NCI-H2081 treated with DMSO at 0.1 percent for 48 hours (cell line): ENCODE measurements at regions not wholly inside any gene's neighbourhood (a gene's known extent, or its start where the extent isn't known, plus 50 kb on each side); places are given as distances from the start of the nearest gene placed in this dataset.
"Not testable (repeated sequence)": the region's sequence is repeated elsewhere in the genome, so short reads cannot be mapped to it uniquely, and the experiment has no call there.

Experiments
- DNase-seq: peaks from one replicate; lab custom pipeline; 2025; lab: John Stamatoyannopoulos, UW

DNA sequence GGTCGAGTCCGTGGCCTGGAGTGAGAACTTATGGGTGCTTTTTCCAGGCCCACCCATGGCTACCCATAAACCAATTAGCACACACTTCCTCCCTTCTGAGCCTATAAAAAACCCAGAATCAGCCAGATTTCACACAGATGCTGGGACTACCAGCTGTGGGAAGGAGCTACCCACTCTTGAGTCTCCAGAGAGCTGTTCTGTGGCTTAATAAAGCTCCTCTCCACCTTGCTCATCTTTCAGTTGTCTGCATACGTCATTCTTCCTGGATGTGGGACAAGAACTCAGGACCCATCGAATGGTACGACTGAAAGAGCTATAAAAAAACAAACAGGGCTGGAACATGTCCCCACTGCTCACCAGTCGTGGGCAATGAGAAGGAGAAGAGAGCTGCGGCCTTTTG, 555.4 kb upstream of the CCDC54 start:
- DNase-seq, result no peak

DNA sequence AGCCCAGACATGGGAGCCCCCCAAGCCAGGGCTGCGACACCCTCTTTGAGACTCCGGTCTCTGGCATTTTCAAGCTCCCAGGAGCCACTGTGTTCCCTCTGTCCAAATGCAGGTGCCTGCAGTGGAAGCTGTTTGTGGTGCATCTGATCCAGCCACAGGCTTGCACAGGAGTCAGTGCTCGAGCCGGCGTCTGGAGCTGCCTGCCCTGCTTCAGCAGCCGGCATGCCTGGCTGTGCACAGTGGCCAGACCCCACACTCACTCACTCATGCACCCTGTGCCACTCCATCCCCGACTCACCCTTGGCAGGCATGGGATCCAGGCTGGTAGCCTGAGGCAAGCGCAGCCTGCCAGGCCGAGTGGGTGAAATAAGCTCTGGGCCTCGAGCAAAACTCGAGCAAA, 555.0 kb upstream of the CCDC54 start:
- no peak for DNase-seq

DNA sequence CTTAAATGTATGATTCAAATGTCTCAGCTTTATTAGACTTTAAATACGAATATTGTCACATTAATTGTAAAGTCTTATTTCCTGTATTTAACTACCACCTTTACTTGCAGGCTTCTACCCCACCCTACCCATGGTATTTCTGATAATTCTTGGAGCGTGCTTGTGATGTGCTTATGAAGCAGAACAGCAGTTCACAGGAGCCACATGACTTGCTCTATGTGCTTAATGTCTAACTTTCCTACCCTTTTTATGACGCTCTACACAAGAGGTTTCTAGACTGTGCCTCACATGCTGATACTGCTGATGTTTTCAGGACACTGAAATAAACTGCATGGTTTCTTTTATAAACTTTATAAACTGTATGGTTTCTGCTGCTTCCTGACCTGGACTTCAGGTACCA, 553.5 kb upstream of the CCDC54 start:
- DNase-seq, result no peak

DNA sequence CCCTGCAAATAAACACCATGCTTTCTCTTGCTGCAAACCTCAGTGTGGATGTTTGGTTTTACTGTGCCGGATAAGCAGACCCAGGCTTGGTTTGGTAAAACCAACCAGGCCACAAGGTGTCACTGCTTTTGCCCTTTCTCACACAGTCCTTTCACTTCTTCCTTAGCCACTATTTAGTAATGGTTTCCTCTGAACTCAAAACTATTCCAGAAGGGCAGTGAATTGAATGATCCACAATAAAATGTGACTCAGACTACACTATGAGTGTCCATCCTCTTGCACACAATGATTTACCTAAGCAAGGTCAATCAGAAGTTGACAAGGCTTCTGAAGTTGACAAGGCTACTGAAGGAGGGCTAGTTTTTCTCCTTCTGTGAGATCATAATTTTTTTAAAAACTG, 552.4 kb upstream of the CCDC54 start:
- no peak for DNase-seq

DNA sequence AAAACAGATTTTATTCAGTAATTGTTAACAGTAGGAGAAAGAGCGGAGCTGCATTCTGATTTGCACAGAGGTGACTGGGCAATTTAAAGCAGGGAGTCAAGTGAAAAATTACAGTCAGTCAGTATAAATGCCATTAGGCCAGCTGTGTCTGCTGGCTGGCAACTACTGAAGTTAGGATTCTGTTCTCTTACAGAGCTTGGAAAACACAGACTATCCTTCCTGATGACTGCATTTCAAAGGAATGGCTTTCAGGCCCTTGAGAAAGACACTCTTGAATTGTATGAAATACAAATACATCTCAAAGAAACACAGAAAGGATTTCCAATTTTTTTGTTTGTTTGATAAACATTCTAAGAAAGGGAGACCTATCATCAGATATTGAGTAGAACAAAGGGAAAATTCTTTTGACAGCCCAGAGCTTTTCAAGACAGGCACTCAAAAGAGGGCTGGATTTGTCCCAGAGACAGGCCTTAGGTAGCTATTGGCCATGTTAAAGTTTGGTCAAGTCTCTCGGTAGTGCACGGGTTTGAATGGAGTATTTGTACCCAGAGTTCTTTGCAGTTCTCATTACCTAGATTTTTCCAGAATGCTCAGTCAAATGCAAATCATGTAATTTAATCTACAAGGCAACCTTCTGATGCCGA, 551.2 kb upstream of the CCDC54 start:
- DNase-seq, result no peak

DNA sequence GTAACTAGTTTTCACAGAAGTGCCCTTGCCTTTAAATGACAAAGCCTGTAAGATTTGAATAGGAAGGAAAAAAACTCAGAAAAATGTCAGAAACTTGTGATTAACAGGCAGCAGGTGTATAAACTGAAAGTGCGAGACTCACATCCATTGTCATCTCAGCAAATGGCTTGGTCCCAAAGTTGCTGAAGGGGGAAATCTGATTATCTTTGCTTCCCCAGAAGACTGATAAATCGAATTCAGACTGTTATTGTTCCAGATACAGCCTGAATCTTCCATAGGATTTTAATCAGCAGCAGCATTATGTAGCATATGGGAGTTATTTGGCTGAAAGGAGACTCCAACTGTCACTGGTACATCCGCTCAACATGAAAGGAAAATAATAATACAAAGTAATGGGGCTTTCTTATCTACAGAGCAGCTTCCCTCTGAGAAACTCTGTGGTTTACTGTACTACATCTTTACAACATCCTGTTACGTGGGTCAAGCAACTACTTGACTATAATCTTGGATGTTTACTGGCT, 550.4 kb upstream of the CCDC54 start:
- no peak for DNase-seq

DNA sequence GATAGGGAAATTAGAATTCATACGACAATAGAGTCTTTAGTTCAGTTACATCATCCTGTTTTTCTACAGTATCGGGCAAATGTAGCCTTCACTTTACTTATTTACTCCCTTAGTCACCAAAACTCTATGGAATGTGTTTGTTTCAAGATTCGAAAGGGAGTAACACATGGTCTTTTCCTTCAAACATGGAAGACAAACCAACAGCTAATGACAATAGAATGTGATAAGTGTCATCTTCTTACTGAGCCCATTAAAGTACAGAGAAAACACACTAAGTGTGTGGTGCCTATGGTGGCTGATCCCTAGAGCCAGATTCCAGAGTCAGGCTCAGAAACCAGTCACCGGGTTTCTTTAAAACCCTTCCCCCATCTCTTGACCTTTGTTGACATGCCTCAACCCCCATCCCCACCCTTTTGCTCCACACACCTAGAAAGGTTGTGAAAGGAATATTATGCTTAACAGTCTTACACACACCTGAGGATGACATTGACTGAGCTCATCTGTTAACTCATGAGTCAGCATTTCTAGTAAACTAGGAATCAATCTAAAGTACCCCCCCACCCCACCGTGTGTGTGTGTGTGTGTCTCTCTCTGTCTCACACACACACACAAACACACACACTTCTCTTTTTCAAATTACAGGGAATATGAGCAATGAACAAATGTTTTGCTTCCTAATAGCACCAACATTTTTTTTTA, 549.6 kb upstream of the CCDC54 start:
- DNase-seq, result no peak

DNA sequence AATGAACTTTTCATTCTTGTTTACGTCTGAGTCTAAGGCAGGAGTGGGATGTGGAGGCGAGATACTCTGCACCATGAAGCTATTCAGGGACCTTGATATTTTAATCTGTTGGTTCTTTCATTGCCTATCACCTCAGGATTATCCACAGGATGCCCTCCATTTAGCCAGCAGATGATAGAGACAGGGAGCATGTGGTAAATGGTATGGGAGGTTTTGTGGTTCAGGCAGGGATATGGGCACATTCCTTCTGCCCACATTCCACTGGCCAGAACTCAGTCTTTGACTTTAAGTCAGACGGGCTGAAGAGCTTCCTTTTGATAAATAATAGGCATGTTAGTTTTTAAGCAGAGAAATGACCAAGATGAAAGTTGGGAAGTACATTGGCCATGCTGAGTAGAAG, 548.0 kb upstream of the CCDC54 start:
- DNase-seq, result no peak

DNA sequence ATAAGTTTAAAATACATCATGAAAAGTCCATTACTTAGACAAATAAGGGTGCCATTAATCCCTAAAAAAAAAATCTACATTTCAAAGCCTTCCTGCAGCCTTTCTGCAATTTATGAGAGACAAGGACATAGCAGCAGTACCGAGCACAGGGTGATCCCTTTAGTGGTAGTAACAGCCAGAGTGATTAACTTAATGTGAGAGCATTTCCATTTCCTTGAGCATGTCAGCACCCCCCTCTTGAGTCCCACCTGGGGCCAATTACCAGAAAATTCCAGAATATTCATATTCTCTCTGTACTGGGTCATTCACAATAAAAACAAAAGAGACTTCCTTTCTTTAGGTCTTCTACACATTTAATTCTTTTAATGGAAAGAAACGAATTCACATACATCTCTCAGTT, 546.9 kb upstream of the CCDC54 start:
- DNase-seq, result no peak

DNA sequence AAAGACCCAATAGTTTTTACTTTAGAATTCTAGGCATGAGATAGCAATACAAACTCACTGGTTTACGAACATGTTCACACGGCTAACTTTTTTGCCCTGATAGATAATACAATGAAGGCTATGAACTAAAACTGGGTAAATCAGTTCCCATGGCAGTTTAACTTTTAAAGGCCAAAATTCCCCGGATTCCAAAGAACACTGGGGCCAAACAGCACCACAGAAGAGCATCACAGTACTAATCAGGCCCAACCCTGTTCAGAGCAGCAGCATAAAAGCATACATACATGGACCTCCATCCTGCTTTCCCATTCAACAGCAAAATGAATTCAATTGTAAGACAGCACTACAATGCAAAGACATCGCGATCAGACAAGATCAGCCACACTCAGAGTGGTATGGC, 540.3 kb upstream of the CCDC54 start:
- DNase-seq, result no peak

DNA sequence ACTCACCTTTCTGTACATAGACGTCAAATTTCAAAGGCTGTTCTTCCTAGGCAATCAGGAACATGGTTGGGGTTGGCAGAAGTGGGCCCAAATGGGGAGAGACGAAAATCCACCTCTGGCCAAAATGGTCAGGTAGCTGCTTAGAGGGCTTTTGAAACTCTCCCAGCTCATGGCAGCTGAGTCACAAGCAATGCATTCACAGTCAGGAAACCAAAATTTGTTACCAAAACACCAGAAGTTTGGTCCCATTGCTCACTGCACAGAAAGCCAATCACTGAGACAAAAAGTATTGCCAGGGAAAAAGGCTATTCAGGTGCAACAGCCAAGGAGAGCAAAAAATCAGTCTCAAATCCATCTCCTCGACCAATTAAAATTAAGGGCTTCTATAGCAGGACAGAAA, 539.6 kb upstream of the CCDC54 start:
- DNase-seq, result no peak

DNA sequence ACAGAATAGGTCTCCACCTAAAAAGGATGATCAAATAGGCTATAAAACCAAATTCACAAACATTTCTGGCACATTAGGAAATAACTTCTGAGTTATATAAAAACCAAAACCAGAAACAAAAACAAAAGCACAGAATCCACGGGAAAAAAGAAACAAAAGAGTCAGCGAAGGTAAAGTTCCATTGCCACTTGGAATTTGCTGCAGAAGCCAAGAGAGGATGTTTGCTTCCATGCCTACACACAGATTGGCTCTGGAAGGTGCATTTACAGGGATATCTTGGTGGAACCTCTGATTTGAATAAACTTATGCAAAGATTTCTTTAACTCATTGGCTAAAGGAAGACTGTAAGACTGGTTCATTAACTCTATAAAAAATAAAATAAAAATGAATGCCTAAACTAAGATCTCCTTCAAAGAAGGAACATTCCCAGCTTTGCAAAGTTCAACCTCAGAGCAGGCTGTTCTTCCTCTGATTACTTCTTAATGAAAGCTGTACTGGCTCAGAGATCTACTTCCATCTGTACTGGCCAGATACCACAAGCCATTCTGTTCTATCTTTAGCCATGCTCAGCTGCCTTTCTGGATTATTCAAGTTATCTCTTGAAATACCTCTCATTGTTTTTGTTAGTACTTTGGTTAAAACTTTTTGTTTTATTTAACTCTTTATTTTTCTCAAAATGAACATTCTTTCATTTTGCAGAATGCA, 537.5 kb upstream of the CCDC54 start:
- no peak for DNase-seq

DNA sequence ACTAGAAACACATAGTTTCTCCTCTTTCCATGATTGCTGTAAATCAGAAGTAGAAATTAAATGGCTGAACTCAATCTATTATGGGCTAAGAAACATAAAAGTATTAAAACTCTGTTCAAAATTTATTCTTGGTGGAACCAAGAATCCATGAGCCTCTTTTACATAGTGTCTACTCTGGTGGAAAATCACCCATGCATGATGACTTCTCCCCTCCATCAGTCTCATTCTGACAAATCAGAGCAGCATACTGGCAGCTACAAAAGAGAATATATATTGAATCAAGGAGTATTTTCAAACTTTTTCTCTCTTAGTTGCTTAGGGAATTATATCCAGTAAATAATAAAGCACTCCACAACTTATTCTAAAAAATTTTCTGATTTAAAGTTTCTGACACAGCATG, 536.9 kb upstream of the CCDC54 start:
- DNase-seq, result no peak

DNA sequence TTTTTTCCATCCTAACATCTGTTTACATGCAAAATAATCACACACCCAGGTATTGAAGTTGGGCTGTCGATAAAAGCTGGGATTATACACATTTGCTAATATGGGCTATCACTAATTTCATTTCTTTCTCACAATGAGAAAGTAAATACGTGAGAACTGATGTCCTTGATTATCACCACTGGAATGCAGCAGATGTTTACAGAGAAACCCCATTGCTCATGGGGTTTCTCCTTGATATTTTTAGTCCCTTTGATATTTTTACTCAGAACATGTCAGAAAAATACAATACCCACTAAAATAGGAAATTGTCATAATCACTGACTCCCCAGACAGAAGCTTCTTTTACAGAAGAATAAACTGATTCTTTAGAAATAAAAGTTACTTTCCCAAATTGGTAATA, 535.1 kb upstream of the CCDC54 start:
- no peak for DNase-seq

DNA sequence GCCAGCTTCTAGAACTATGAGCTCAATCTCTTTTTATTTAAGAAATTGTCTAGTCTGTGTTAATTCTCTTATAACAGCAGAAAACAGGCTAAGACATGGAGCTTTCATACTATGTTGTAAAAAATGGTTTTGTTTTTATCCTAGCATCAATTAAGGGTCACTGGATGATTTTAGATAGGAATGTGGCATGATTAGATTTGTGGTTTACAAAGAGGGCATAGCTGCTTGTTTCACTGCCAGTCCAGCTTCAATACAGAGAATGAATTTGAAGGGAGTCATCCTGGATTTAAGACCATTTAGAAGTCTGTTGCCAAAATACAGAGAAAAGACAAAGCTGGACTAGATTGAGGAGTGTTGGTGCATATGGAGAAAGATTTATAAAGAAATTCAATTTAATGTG, 532.6 kb upstream of the CCDC54 start:
- DNase-seq, result no peak

DNA sequence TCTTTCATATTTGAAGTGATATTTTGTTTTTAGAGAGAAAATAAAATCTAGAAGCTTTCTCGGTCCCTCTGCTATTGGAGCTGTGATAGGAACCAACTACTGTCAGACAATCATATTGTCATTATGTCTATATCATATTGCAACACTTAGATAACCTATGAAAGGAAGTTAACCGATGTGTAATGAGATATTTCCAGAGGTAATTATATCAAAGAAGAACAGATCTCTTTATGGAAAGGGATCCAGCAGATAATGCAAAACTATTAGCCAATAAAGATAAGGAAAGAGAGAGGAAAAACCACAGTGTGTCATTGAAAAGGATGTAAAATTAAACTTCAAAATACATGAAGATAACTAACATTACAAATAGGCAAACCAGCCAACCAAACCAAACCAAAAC, 529.1 kb upstream of the CCDC54 start:
- DNase-seq, result no peak

DNA sequence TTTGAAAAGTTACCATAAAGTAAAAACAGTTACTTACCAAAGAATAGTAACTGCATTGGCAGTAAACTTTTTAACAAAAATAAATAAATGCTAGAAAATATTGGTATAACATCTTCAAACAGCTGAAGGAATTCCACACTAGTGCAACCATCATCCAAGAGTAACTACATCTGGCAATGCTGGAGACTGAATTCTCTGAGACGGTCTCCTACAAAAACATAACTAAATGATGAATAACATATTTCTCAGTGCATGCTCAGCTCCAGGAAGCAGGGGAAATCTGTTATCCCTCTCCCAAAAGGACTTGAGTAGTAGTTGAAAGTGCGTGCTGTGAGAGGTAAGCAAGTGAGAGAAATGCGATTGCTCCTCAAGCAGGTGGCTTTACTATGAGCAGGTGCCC, 526.8 kb upstream of the CCDC54 start:
- no peak for DNase-seq

DNA sequence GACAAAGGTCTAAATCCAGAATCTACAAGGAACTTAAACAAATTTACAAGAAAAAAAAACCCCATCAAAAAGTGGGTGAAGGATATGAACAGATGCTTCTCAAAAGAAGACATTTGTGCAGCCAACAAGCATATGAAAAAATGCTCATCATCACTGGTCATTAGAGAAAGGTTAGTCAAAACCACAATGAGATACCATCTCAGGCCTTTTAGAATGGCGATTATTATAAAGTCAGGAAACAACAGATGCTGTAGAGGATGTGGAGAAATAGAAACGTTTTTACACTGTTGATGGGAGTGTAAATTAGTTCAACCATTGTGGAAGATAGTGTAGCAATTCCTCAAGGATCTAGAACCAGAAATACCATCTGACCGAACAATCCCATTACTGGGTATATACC, 518.9 kb upstream of the CCDC54 start:
- DNase-seq, result not testable (repeated sequence)

DNA sequence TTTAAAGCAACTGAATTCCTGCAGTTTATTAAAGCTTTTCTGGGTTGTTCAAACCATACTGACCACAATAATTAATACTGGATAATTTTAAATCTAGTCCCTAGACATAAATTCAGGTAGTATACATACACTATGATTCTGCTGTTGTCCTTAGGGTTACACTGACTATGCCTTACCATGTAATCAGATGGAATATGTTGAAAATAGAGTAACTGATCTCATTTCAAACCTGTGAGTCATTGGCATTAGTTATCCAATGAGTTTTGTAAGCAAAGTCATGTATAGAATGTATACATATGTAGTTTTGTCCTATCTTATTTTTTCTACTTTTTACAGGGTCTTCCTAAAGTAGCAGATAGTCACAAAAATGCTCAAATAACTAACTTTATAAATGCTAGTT, 517.1 kb upstream of the CCDC54 start:
- DNase-seq, result no peak

DNA sequence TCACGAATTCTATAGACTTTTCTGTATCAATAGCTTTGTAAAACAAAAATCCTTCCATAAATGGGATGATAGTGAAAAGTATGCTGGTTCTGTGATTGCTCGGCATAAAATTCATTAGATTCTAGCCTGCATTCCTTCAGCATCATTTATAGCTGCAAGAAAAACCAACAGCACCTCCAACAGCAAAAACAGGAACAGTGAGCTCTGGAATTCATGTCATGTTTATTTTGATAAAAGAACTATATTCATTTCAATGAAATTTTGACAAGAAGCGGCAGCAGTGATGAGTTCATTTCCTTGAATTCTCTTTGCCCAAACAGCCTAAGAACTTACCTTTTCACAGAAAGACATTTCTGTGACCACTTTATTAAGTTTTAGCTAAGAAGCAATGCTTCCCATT, 515.2 kb upstream of the CCDC54 start:
- DNase-seq, result no peak

DNA sequence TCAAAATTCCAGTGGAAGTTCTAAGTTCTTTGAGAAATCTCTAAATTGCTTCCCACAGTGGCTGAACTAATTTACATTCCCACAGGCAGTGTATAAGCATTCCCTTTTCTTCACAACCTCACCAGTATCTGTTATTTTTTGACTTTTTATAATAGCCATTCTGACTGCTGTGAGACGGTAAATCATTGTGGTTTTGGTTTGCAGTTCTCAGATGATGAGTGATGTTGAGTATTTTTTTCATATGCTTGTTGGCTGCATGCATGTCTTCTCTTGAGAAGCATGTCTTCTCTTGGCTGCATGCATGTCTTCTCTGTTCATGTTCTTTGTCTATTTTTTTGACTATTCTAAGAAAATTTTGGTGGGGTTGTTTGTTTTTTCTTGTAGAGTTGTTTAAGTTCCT, 499.6 kb upstream of the CCDC54 start:
- DNase-seq, result no peak

DNA sequence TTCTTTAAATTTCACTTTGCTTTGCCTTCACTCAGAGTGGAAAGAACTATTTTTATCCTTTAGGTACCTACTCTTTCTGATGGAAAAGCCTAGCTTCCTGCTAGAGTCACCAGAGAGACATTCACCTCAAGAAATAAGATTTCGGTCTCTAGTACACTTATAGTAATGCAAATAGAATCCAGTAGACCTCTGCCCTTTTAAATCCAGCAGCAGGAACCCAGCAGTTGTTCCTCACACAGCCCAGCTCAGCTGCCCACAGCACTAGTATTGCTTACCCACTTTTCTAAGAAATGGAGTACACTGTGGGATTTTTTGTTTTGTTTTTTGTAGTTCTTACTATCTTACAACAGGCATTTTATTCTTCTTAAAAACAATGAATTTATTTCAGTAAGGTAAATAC, 497.0 kb upstream of the CCDC54 start:
- no peak for DNase-seq

DNA sequence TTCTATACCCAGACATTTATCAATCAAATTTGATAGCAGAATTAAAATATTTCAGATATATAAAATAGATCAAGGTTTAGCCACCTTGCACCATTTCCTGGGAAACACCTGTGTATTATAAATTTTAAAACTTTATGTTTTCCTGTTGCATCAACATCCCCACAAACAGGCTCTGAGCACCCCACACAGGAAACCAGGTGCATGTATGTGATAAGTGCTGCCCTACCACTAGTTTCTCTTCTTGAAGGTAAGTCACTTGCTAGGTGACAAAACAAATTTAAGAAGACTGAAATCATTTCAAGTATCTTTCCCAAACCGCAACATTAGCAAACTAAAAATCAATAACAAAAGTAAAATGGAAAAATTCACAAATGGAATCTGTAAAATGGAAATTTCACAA, 496.1 kb upstream of the CCDC54 start:
- no peak for DNase-seq
